ENCODE measurements at regions not wholly inside any gene's neighbourhood (a gene's known extent, or its start where the extent isn't known, plus 50 kb on each side); places are given as distances from the start of the nearest gene placed in this dataset.

DNA sequence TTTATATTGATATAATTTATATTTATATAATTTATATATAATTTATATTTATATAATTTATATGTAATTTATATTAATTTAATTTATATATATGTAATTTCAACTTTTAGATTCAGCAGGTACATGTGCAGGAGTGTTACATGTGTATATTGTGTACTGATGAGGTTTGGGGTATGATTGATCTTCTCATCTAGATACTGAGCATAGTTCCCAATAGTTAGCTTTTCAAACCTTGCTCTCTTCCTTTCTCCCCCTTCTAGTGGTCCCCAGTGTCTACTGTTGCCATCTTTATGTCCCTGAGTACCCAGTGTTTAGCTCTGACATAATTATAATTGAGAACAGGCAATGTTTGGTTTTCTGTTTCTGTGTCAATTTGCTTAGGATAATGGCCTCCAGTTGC lies 1335.3 kb upstream of the CDH2 start:
- Histone ChIP-seq H3K36me3 (ENCODE audit: control insufficient read depth in 2 of 2, insufficient read depth in 1 of 2, low read length in 2 of 2) (no peaks in the 10 kb centered on the region), H3K4me1 (ENCODE audit: control insufficient read depth, insufficient read depth, low read length) (no peaks in the 10 kb centered on the region), H3K27ac (ENCODE audit: extremely low read depth, low read depth, low read length) (no peak overlapping the region), H3K9me3 (ENCODE audit: control insufficient read depth, insufficient read depth, low read depth, low read length) (no peaks in the 10 kb centered on the region), H3K4me3 (ENCODE audit: low read depth, low read length) (no peak overlapping the region)
- ChIA-PET POLR2A (no interaction called here), CTCF (interaction anchor here (0.5 kb wide), 1 partner anchor 426 kb away, joined by 4 read pairs; no protein-coding TSS in a partner anchor)
- TF ChIP-seq, protein P1, sequence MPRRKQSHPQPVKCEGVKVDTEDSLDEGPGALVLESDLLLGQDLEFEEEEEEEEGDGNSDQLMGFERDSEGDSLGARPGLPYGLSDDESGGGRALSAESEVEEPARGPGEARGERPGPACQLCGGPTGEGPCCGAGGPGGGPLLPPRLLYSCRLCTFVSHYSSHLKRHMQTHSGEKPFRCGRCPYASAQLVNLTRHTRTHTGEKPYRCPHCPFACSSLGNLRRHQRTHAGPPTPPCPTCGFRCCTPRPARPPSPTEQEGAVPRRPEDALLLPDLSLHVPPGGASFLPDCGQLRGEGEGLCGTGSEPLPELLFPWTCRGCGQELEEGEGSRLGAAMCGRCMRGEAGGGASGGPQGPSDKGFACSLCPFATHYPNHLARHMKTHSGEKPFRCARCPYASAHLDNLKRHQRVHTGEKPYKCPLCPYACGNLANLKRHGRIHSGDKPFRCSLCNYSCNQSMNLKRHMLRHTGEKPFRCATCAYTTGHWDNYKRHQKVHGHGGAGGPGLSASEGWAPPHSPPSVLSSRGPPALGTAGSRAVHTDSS (tag by site-specific recombination; IDR thresholded peaks at IDR 0.05), result no peak
- TF ChIP-seq ZNF707 (tag by site-specific recombination; IDR thresholded peaks at IDR 0.05) (no peak), ZNF785 (tag by site-specific recombination; IDR thresholded peaks at IDR 0.05) (no peak), ZNF175 (tag by site-specific recombination; IDR thresholded peaks at IDR 0.05) (no peak), GLI2 (tag by site-specific recombination; IDR thresholded peaks at IDR 0.05; ENCODE audit: borderline replicate concordance, low read depth) (no peak), KLF9 (tag by site-specific recombination; IDR thresholded peaks at IDR 0.05; ENCODE audit: low read depth) (no peak), ZNF791 (tag by site-specific recombination; IDR thresholded peaks at IDR 0.05) (no peak), TCF7L2 (IDR thresholded peaks at IDR 0.05; ENCODE audit: borderline replicate concordance, low read depth, low read length) (no peak), BCL11B (tag by site-specific recombination; IDR thresholded peaks at IDR 0.05; ENCODE audit: low read depth) (no peak), ZNF157 (tag by site-specific recombination; IDR thresholded peaks at IDR 0.05) (no peak), ZBTB21 (tag by site-specific recombination; IDR thresholded peaks at IDR 0.05) (no peak), SP7 (tag by site-specific recombination; IDR thresholded peaks at IDR 0.05) (no peak), ZNF274 (IDR thresholded peaks at IDR 0.05; ENCODE audit: low read length) (no peak), ZNF274 (tag by site-specific recombination; IDR thresholded peaks at IDR 0.05; ENCODE audit: borderline replicate concordance) (no peak)
- TF ChIP-seq, protein P2, sequence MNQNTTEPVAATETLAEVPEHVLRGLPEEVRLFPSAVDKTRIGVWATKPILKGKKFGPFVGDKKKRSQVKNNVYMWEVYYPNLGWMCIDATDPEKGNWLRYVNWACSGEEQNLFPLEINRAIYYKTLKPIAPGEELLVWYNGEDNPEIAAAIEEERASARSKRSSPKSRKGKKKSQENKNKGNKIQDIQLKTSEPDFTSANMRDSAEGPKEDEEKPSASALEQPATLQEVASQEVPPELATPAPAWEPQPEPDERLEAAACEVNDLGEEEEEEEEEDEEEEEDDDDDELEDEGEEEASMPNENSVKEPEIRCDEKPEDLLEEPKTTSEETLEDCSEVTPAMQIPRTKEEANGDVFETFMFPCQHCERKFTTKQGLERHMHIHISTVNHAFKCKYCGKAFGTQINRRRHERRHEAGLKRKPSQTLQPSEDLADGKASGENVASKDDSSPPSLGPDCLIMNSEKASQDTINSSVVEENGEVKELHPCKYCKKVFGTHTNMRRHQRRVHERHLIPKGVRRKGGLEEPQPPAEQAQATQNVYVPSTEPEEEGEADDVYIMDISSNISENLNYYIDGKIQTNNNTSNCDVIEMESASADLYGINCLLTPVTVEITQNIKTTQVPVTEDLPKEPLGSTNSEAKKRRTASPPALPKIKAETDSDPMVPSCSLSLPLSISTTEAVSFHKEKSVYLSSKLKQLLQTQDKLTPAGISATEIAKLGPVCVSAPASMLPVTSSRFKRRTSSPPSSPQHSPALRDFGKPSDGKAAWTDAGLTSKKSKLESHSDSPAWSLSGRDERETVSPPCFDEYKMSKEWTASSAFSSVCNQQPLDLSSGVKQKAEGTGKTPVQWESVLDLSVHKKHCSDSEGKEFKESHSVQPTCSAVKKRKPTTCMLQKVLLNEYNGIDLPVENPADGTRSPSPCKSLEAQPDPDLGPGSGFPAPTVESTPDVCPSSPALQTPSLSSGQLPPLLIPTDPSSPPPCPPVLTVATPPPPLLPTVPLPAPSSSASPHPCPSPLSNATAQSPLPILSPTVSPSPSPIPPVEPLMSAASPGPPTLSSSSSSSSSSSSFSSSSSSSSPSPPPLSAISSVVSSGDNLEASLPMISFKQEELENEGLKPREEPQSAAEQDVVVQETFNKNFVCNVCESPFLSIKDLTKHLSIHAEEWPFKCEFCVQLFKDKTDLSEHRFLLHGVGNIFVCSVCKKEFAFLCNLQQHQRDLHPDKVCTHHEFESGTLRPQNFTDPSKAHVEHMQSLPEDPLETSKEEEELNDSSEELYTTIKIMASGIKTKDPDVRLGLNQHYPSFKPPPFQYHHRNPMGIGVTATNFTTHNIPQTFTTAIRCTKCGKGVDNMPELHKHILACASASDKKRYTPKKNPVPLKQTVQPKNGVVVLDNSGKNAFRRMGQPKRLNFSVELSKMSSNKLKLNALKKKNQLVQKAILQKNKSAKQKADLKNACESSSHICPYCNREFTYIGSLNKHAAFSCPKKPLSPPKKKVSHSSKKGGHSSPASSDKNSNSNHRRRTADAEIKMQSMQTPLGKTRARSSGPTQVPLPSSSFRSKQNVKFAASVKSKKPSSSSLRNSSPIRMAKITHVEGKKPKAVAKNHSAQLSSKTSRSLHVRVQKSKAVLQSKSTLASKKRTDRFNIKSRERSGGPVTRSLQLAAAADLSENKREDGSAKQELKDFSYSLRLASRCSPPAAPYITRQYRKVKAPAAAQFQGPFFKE (tag by site-specific recombination; IDR thresholded peaks at IDR 0.05; ENCODE audit: borderline replicate concordance), result no peak
- TF ChIP-seq, protein P3, sequence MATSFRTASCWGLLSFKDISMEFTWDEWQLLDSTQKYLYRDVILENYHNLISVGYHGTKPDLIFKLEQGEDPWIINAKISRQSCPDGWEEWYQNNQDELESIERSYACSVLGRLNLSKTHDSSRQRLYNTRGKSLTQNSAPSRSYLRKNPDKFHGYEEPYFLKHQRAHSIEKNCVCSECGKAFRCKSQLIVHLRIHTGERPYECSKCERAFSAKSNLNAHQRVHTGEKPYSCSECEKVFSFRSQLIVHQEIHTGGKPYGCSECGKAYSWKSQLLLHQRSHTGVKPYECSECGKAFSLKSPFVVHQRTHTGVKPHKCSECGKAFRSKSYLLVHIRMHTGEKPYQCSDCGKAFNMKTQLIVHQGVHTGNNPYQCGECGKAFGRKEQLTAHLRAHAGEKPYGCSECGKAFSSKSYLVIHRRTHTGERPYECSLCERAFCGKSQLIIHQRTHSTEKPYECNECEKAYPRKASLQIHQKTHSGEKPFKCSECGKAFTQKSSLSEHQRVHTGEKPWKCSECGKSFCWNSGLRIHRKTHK (tag by site-specific recombination; IDR thresholded peaks at IDR 0.05), result no peak
- TF ChIP-seq, protein P4, sequence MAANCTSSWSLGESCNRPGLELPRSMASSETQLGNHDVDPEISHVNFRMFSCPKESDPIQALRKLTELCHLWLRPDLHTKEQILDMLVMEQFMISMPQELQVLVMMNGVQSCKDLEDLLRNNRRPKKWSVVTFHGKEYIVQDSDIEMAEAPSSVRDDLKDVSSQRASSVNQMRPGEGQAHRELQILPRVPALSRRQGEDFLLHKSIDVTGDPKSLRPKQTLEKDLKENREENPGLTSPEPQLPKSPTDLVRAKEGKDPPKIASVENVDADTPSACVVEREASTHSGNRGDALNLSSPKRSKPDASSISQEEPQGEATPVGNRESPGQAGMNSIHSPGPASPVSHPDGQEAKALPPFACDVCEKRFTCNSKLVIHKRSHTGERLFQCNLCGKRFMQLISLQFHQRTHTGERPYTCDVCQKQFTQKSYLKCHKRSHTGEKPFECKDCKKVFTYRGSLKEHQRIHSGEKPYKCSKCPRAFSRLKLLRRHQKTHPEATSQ (tag by site-specific recombination; IDR thresholded peaks at IDR 0.05), result no peak
- TF ChIP-seq, protein P5, sequence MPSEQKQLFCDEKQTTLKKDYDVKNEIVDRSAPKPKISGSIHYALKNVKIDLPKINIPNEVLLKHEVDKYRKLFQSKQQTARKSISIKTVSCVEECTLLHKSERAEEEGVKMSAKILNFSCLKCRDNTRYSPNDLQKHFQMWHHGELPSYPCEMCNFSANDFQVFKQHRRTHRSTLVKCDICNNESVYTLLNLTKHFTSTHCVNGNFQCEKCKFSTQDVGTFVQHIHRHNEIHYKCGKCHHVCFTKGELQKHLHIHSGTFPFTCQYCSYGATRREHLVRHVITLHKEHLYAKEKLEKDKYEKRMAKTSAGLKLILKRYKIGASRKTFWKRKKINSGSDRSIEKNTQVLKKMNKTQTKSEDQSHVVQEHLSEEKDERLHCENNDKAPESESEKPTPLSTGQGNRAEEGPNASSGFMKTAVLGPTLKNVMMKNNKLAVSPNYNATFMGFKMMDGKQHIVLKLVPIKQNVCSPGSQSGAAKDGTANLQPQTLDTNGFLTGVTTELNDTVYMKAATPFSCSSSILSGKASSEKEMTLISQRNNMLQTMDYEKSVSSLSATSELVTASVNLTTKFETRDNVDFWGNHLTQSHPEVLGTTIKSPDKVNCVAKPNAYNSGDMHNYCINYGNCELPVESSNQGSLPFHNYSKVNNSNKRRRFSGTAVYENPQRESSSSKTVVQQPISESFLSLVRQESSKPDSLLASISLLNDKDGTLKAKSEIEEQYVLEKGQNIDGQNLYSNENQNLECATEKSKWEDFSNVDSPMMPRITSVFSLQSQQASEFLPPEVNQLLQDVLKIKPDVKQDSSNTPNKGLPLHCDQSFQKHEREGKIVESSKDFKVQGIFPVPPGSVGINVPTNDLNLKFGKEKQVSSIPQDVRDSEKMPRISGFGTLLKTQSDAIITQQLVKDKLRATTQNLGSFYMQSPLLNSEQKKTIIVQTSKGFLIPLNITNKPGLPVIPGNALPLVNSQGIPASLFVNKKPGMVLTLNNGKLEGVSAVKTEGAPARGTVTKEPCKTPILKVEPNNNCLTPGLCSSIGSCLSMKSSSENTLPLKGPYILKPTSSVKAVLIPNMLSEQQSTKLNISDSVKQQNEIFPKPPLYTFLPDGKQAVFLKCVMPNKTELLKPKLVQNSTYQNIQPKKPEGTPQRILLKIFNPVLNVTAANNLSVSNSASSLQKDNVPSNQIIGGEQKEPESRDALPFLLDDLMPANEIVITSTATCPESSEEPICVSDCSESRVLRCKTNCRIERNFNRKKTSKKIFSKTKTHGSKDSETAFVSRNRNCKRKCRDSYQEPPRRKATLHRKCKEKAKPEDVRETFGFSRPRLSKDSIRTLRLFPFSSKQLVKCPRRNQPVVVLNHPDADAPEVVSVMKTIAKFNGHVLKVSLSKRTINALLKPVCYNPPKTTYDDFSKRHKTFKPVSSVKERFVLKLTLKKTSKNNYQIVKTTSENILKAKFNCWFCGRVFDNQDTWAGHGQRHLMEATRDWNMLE (tag by site-specific recombination; conservative IDR thresholded peaks at IDR 0.05; ENCODE audit: low read depth), result no peak
- TF ChIP-seq, protein P6, sequence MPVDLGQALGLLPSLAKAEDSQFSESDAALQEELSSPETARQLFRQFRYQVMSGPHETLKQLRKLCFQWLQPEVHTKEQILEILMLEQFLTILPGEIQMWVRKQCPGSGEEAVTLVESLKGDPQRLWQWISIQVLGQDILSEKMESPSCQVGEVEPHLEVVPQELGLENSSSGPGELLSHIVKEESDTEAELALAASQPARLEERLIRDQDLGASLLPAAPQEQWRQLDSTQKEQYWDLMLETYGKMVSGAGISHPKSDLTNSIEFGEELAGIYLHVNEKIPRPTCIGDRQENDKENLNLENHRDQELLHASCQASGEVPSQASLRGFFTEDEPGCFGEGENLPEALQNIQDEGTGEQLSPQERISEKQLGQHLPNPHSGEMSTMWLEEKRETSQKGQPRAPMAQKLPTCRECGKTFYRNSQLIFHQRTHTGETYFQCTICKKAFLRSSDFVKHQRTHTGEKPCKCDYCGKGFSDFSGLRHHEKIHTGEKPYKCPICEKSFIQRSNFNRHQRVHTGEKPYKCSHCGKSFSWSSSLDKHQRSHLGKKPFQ (tag by site-specific recombination; IDR thresholded peaks at IDR 0.05), result no peak
